Esophagus squamous epithelium (tissue), 5 donors: ENCODE measurements at regions not wholly inside any gene's neighbourhood (a gene's known extent, or its start where the extent isn't known, plus 50 kb on each side); places are given as distances from the start of the nearest gene placed in this dataset.

Source experiments
- DNase-seq: peaks from one replicate; lab custom pipeline; 2025; lab: John Stamatoyannopoulos, UW
- H3K27ac ChIP-seq, 4 donors: fragments of 200-600 bp; sonication (generic); one replicate each; pipeline ENCODE4 v1.5.1; 2016 to 2019; ENCODE audit warnings: mild to moderate bottlenecking in 1 of 4
- H3K27me3 ChIP-seq, 4 donors: fragments of 200-600 bp; sonication (generic); 1 replicate in 3 of 4; 2 replicates in 1 of 4; pipeline versions ENCODE4 v1.5.1 to v1.6.0; 2017 to 2021; ENCODE audit warnings: antibody characterized with exemption in 1 of 4
- H3K36me3 ChIP-seq, 3 donors: fragments of 200-600 bp; sonication (generic); one replicate each; pipeline ENCODE4 v1.5.1; 2016 to 2019
- H3K4me1 ChIP-seq, 3 donors: fragments of 200-600 bp; sonication (generic); one replicate each; pipeline ENCODE4 v1.5.1; 2017 to 2019
- H3K4me3 ChIP-seq, 4 donors: fragments of 200-600 bp; sonication (generic); 1 replicate in 3 of 4; 2 replicates in 1 of 4; pipeline ENCODE4 v1.5.1; 2016 to 2019; ENCODE audit warnings: mild to moderate bottlenecking in 2 of 4, moderate library complexity in 1 of 4
- H3K9me3 ChIP-seq, 3 donors: fragments of 200-600 bp; sonication (generic); one replicate each; pipeline ENCODE4 v1.5.1; 2016 to 2019
- POLR2A ChIP-seq, 4 donors: fragments of 450-650 bp; IDR thresholded peaks; one replicate each; pipeline ENCODE4 v1.6.1; 2017; ENCODE audit warnings: antibody characterized with exemption in 4 of 4, mild to moderate bottlenecking in 4 of 4, moderate library complexity in 3 of 4
- WGBS, 2 donors: methylation state at CpG; one replicate each; pipeline ENCODE4 v1.1.5; 2018; 5-methylcytosine and 5-hydroxymethylcytosine counted together
- intact Hi-C: fragments of 100-400 bp; cut with DNase I; formaldehyde crosslinking; loops from one replicate; pipeline ENCODE4 v1.15.0; 2022
- TF ChIP-seq, protein P1 (sequence below), 6 experiments: fragments of 450-650 bp in 4 of 6; fragments of 200-600 bp in 2 of 6; sonication (generic) in 2 of 6; IDR thresholded peaks; one replicate each; pipeline ENCODE4 v1.5.1; 2016 to 2019; ENCODE audit warnings: antibody characterized with exemption in 6 of 6, mild to moderate bottlenecking in 4 of 6, moderate library complexity in 4 of 6
- donor health status: DM: yes; HTN: yes; CAD: no.

DNA sequence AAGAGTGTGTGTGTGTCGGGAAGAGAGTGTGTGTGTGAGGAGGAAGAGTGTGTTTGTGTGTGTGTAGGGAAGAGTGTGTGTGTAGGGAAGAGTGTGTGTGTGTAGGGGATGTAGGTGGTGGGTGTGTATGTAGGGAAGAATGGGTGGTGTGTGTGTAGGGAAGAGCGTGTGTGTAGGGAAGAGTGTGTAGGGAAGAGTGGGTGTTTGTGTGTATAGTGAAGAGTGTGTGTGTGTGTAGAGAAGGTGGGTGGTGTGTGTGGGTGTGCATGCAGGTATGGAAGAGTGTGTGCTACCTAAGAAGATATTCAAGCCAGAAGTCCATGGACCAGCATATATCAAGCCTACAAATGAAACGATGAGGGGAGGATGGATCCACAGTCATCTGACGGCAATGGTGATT is 265.8 kb downstream of the FGF9 start:
- H3K4me1 ChIP-seq = peaks cover 0 to 31% (median 0%) of the 10 kb centered on the region in 3 donors
- no peak for DNase-seq
- intact Hi-C loops = no loop called here
- no peak for TF ChIP-seq POLR2A (IDR thresholded peaks at IDR 0.05)
- TF ChIP-seq, protein P1, sequence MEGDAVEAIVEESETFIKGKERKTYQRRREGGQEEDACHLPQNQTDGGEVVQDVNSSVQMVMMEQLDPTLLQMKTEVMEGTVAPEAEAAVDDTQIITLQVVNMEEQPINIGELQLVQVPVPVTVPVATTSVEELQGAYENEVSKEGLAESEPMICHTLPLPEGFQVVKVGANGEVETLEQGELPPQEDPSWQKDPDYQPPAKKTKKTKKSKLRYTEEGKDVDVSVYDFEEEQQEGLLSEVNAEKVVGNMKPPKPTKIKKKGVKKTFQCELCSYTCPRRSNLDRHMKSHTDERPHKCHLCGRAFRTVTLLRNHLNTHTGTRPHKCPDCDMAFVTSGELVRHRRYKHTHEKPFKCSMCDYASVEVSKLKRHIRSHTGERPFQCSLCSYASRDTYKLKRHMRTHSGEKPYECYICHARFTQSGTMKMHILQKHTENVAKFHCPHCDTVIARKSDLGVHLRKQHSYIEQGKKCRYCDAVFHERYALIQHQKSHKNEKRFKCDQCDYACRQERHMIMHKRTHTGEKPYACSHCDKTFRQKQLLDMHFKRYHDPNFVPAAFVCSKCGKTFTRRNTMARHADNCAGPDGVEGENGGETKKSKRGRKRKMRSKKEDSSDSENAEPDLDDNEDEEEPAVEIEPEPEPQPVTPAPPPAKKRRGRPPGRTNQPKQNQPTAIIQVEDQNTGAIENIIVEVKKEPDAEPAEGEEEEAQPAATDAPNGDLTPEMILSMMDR (IDR thresholded peaks at IDR 0.05) = no peak
- no peaks in the 10 kb centered on the region for H3K36me3 ChIP-seq
- H3K4me3 ChIP-seq = no peak overlapping the region
- H3K9me3 ChIP-seq = peaks cover 0 to 7% (median 0%) of the 10 kb centered on the region in 3 donors
- H3K27me3 ChIP-seq = no peaks in the 10 kb centered on the region
- 94 to 95% methylated on average over 4 of the region's 4 CpGs for WGBS, 2 donors
- H3K27ac ChIP-seq = no peak overlapping the region

- Histone ChIP-seq H3K4me3 (no peak overlapping the region), H3K4me1 (peaks cover 0 to 29% (median 0%) of the 10 kb centered on the region in 3 donors), H3K36me3 (no peaks in the 10 kb centered on the region), H3K9me3 (peaks cover 0 to 7% (median 0%) of the 10 kb centered on the region in 3 donors), H3K27ac (no peak overlapping the region), H3K27me3 (no peaks in the 10 kb centered on the region)
- TF ChIP-seq, protein P1 (IDR thresholded peaks at IDR 0.05) = no peak
- TF ChIP-seq POLR2A (IDR thresholded peaks at IDR 0.05) = no peak
- WGBS, 2 donors = 28 to 66% methylated on average over 5 to 6 of the region's 6 CpGs
- intact Hi-C loops = no loop called here
- no peak for DNase-seq
Observed at GRCh38 chr13:21938168-21938567, 267.3 kb downstream of the FGF9 start.

DNA sequence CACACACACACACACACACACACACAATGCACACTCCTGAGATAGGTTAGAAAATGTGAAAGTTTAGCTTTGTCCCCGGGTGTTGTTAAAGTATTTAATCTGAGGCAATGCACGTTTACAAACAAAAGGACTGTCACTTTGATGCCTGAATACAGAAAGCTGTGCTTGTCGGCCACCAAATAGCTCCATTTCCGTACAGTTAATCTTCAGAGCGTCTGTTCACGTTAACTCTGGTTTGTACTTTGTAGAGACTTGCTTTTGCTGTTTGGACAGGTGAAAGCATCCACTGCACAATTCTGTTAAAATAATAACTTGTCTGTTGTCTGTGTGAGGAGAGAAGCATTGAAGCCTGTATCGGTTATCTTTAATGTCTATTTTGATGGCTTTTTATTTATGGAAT is 267.8 kb downstream of the FGF9 start:
- intact Hi-C loops = no loop called here
- no peak overlapping the region for H3K27ac ChIP-seq
- peaks cover 0 to 27% (median 0%) of the 10 kb centered on the region in 3 donors for H3K4me1 ChIP-seq
- no peak for DNase-seq
- TF ChIP-seq, protein P1 (IDR thresholded peaks at IDR 0.05) = no peak
- no peak for TF ChIP-seq POLR2A (IDR thresholded peaks at IDR 0.05)
- no peak overlapping the region for H3K4me3 ChIP-seq
- H3K36me3 ChIP-seq = no peaks in the 10 kb centered on the region
- WGBS, 2 donors = 42 to 44% methylated on average over 7 of the region's 7 CpGs
- H3K9me3 ChIP-seq = peaks cover 0 to 7% (median 0%) of the 10 kb centered on the region in 3 donors
- H3K27me3 ChIP-seq = no peaks in the 10 kb centered on the region

DNA sequence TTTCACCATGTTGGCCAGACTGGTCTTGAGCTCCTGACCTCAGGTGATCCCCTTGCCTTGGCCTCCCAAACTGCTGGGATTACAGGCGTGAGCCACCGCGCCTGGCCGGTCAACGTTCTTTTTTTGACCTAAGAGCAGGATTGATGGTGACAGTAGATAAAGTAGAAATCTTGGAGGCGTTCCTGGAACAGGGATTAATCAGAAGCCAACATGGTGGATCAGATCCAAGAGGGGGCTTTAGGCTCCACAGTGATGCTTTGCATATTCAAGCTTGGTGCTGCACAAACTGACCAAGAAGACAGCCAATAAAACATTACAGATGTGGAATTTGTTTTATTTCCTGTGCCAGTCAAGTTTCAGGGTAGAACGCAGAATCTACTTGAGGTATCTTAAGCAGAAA is 271.2 kb downstream of the FGF9 start:
- DNase-seq = no peak
- no peak overlapping the region for H3K4me3 ChIP-seq
- no peak for TF ChIP-seq POLR2A (IDR thresholded peaks at IDR 0.05)
- TF ChIP-seq, protein P1 (IDR thresholded peaks at IDR 0.05) = no peak
- peaks cover 0 to 14% (median 0%) of the 10 kb centered on the region in 3 donors for H3K4me1 ChIP-seq
- no peaks in the 10 kb centered on the region for H3K36me3 ChIP-seq
- no peaks in the 10 kb centered on the region for H3K27me3 ChIP-seq
- 76 to 93% methylated on average over 1 to 7 of the region's 7 CpGs for WGBS, 2 donors
- H3K27ac ChIP-seq = no peak overlapping the region
- peaks cover 0 to 21% (median 7%) of the 10 kb centered on the region in 3 donors for H3K9me3 ChIP-seq
- intact Hi-C loops = no loop called here

DNA sequence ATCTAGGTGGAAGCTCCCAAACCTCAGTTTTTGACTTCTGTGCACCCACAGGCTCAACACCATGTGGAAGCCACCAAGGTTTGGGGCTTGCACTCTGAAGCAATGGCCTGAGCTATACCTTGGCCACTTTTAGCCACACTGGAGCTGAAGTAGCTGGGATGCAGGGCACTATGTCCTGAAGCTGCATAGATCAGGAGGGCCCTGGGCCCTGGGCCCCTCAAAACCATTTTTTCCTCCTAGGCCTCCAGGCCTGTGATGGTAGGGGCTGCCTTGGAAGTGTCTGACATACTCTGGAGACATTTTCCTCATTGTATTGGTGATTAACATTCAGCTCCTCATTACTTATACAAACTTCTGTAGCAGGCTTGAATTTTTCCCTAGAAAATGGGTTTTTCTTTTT is 273.7 kb downstream of the FGF9 start:
- Histone ChIP-seq H3K4me1 (no peaks in the 10 kb centered on the region), H3K9me3 (peaks cover 0 to 21% (median 7%) of the 10 kb centered on the region in 3 donors), H3K4me3 (no peak overlapping the region), H3K27me3 (no peaks in the 10 kb centered on the region), H3K36me3 (no peaks in the 10 kb centered on the region), H3K27ac (no peak overlapping the region)
- intact Hi-C loops = no loop called here
- TF ChIP-seq POLR2A (IDR thresholded peaks at IDR 0.05) = no peak
- TF ChIP-seq, protein P1 (IDR thresholded peaks at IDR 0.05) = no peak
- no peak for DNase-seq
